NCI-H187 treated with DMSO at 0.1 percent for 48 hours (cell line): ENCODE measurements at regions not wholly inside any gene's neighbourhood (a gene's known extent, or its start where the extent isn't known, plus 50 kb on each side); places are given as distances from the start of the nearest gene placed in this dataset.

ENCODE experiments used
- DNase-seq: peaks from one replicate; lab custom pipeline; 2025; lab: John Stamatoyannopoulos, UW

GRCh38 chr12:91355150-91356006 lies 172.8 kb upstream of the DCN start:
- no peak for DNase-seq

- DNase-seq: no peak
These were observed 170.6 kb upstream of the DCN start for GRCh38 chr12:91353266-91353665.

- no peak for DNase-seq
These were observed 166.9 kb upstream of the DCN start for GRCh38 chr12:91349476-91349875.

GRCh38 chr12:91347481-91348214 lies 165.0 kb upstream of the DCN start:
- DNase-seq: no peak

GRCh38 chr12:91346827-91347226 lies 164.2 kb upstream of the DCN start:
- DNase-seq: no peak

- no peak for DNase-seq
These were observed 161.8 kb upstream of the DCN start for GRCh38 chr12:91344408-91344807.

GRCh38 chr12:91343010-91343409 lies 160.4 kb upstream of the DCN start:
- DNase-seq: no peak

- DNase-seq: no peak
These were observed 156.5 kb upstream of the DCN start for GRCh38 chr12:91339106-91339505.

- DNase-seq: no peak
These were observed 153.1 kb upstream of the DCN start for GRCh38 chr12:91335699-91336098.

GRCh38 chr12:91333966-91334365 lies 151.3 kb upstream of the DCN start:
- no peak for DNase-seq

- no peak for DNase-seq
These were observed 149.7 kb upstream of the DCN start for GRCh38 chr12:91332302-91332701.

GRCh38 chr12:91331371-91331770 lies 148.8 kb upstream of the DCN start:
- DNase-seq: no peak

- DNase-seq: no peak
These were observed 145.8 kb upstream of the DCN start for GRCh38 chr12:91328451-91328850.

GRCh38 chr12:91327889-91328288 lies 145.3 kb upstream of the DCN start:
- DNase-seq: no peak

- no peak for DNase-seq
These were observed 144.5 kb upstream of the DCN start for GRCh38 chr12:91327131-91327530.

- no peak for DNase-seq
These were observed 143.7 kb upstream of the DCN start for GRCh38 chr12:91326058-91327027.

- DNase-seq: no peak
These were observed 138.4 kb upstream of the DCN start for GRCh38 chr12:91320999-91321398.

- no peak for DNase-seq
These were observed 136.6 kb upstream of the DCN start for GRCh38 chr12:91319071-91319760.

GRCh38 chr12:91317306-91317705 lies 134.7 kb upstream of the DCN start:
- DNase-seq: no peak

GRCh38 chr12:91316907-91317269 lies 134.3 kb upstream of the DCN start:
- no peak for DNase-seq

- no peak for DNase-seq
These were observed 133.7 kb upstream of the DCN start for GRCh38 chr12:91316161-91316906.
